Esophagus muscularis mucosa (tissue), 4 donors: ENCODE measurements at regions not wholly inside any gene's neighbourhood (a gene's known extent, or its start where the extent isn't known, plus 50 kb on each side); places are given as distances from the start of the nearest gene placed in this dataset.

Experiments
- DNase-seq: peaks from one replicate; pipeline ENCODE4 v3.0.0-alpha.2; 2017; ENCODE audit errors: extremely low spot score
- H3K27ac ChIP-seq, 4 donors: fragments of 200-600 bp; sonication (generic); replicated peaks in 1 of 4; 1 replicate in 3 of 4; 2 replicates in 1 of 4; pipeline ENCODE4 v1.5.1; 2016 to 2019; ENCODE audit warnings: mild to moderate bottlenecking in 1 of 4
- H3K27me3 ChIP-seq, 4 donors: fragments of 200-600 bp; sonication (generic); one replicate each; pipeline versions ENCODE4 v1.5.1 to v1.6.0; 2016 to 2019
- H3K36me3 ChIP-seq, 4 donors: fragments of 200-600 bp; sonication (generic); one replicate each; pipeline ENCODE4 v1.5.1; 2016 to 2019
- H3K4me1 ChIP-seq, 4 donors: fragments of 200-600 bp; sonication (generic); one replicate each; pipeline ENCODE4 v1.5.1; 2016 to 2019
- H3K4me3 ChIP-seq, 4 donors: fragments of 200-600 bp; sonication (generic); 1 replicate in 2 of 4; 2 replicates in 2 of 4; pipeline ENCODE4 v1.5.1; 2016 to 2019; ENCODE audit warnings: mild to moderate bottlenecking in 4 of 4, moderate library complexity in 1 of 4
- H3K9me3 ChIP-seq, 4 donors: fragments of 200-600 bp; sonication (generic); 1 replicate in 3 of 4; 2 replicates in 1 of 4; pipeline ENCODE4 v1.5.1; 2016 to 2019
- CTCF ChIP-seq, 3 experiments: fragments of 200-600 bp in 2 of 3; fragments of 450-650 bp in 1 of 3; sonication (generic) in 2 of 3; IDR thresholded peaks; one replicate each; pipeline ENCODE4 v1.5.1; 2017 to 2019; ENCODE audit warnings: antibody characterized with exemption in 3 of 3, mild to moderate bottlenecking in 2 of 3, moderate library complexity in 1 of 3
- EP300 ChIP-seq: sonication (generic); formaldehyde crosslinking; IDR thresholded peaks from one replicate; pipeline ENCODE4 v1.6.1; 2017; ENCODE audit warnings: antibody characterized with exemption
- POLR2A ChIP-seq: fragments of 450-650 bp; IDR thresholded peaks from one replicate; pipeline ENCODE4 v1.6.1; 2017; ENCODE audit warnings: antibody characterized with exemption, moderate library complexity, mild to moderate bottlenecking, low read depth
- POLR2AphosphoS5 ChIP-seq, 2 donors: sonication (generic); formaldehyde crosslinking; IDR thresholded peaks; one replicate each; pipeline ENCODE4 v1.6.1; 2017; ENCODE audit warnings: antibody characterized with exemption in 2 of 2
- WGBS: methylation state at CpG from one replicate; pipeline ENCODE4 v1.1.5; 2018; 5-methylcytosine and 5-hydroxymethylcytosine counted together
- intact Hi-C: fragments of 100-400 bp; cut with DNase I; formaldehyde crosslinking; loops from one replicate; pipeline ENCODE4 v1.15.1; 2023

GRCh38 chr7:46551603-46552002 lies 630.5 kb upstream of the IGFBP3 start:
- Histone ChIP-seq H3K9me3 (no peaks in the 10 kb centered on the region), H3K4me1 (peaks cover 0 to 5% (median 3%) of the 10 kb centered on the region in 4 donors), H3K36me3 (no peaks in the 10 kb centered on the region), H3K27me3 (no peaks in the 10 kb centered on the region), H3K4me3 (no peak overlapping the region), H3K27ac (no peak overlapping the region)
- intact Hi-C loops, result no loop called here
- WGBS, result 82% methylated on average over 1 of the region's 1 CpG
- TF ChIP-seq POLR2AphosphoS5 (IDR thresholded peaks at IDR 0.05), result no peak
- TF ChIP-seq CTCF (IDR thresholded peaks at IDR 0.05), result no peak
- TF ChIP-seq POLR2A, result no peak
- no peak for TF ChIP-seq EP300
- DNase-seq, result no peak

GRCh38 chr7:46550864-46551263 lies 629.8 kb upstream of the IGFBP3 start:
- no peaks in the 10 kb centered on the region for H3K4me1 ChIP-seq
- 90% methylated on average over 5 of the region's 5 CpGs for WGBS
- H3K27ac ChIP-seq, result no peak overlapping the region
- H3K9me3 ChIP-seq, result no peaks in the 10 kb centered on the region
- intact Hi-C loops, result no loop called here
- TF ChIP-seq POLR2A (no peak), POLR2AphosphoS5 (IDR thresholded peaks at IDR 0.05) (no peak), CTCF (IDR thresholded peaks at IDR 0.05) (no peak), EP300 (no peak)
- DNase-seq, result no peak
- no peaks in the 10 kb centered on the region for H3K36me3 ChIP-seq
- H3K4me3 ChIP-seq, result no peak overlapping the region
- H3K27me3 ChIP-seq, result no peaks in the 10 kb centered on the region

- no peaks in the 10 kb centered on the region for H3K27me3 ChIP-seq
- no peak for DNase-seq
- H3K4me1 ChIP-seq, result no peaks in the 10 kb centered on the region
- intact Hi-C loops, result no loop called here
- no peaks in the 10 kb centered on the region for H3K9me3 ChIP-seq
- WGBS, result 91% methylated on average over 3 of the region's 3 CpGs
- no peaks in the 10 kb centered on the region for H3K36me3 ChIP-seq
- H3K4me3 ChIP-seq, result no peak overlapping the region
- TF ChIP-seq POLR2A (no peak), CTCF (IDR thresholded peaks at IDR 0.05) (no peak), EP300 (no peak), POLR2AphosphoS5 (IDR thresholded peaks at IDR 0.05) (no peak)
- no peak overlapping the region for H3K27ac ChIP-seq
Measured at GRCh38 chr7:46549892-46550639, 629.0 kb upstream of the IGFBP3 start.

GRCh38 chr7:46549347-46549746 lies 628.3 kb upstream of the IGFBP3 start:
- Histone ChIP-seq H3K4me1 (peaks cover 0 to 6% (median 2%) of the 10 kb centered on the region in 4 donors), H3K9me3 (no peaks in the 10 kb centered on the region), H3K27me3 (no peaks in the 10 kb centered on the region), H3K4me3 (no peak overlapping the region), H3K36me3 (no peaks in the 10 kb centered on the region), H3K27ac (no peak overlapping the region)
- 70% methylated on average over 1 of the region's 1 CpG for WGBS
- TF ChIP-seq EP300, result no peak
- no peak for TF ChIP-seq POLR2A
- intact Hi-C loops, result no loop called here
- DNase-seq, result no peak

GRCh38 chr7:46547044-46547443 lies 626.0 kb upstream of the IGFBP3 start:
- TF ChIP-seq POLR2AphosphoS5 (IDR thresholded peaks at IDR 0.05), result no peak
- TF ChIP-seq EP300, result no peak
- no peak for TF ChIP-seq CTCF (IDR thresholded peaks at IDR 0.05)
- no peak for TF ChIP-seq POLR2A
- Histone ChIP-seq H3K9me3 (no peaks in the 10 kb centered on the region), H3K36me3 (no peaks in the 10 kb centered on the region), H3K27me3 (no peaks in the 10 kb centered on the region), H3K4me3 (no peak overlapping the region), H3K4me1 (peaks cover 0 to 11% (median 2%) of the 10 kb centered on the region in 4 donors), H3K27ac (no peak overlapping the region)
- intact Hi-C loops, result no loop called here
- DNase-seq, result no peak
